B cell (primary cell): ENCODE measurements at regions not wholly inside any gene's neighbourhood (a gene's known extent, or its start where the extent isn't known, plus 50 kb on each side); places are given as distances from the start of the nearest gene placed in this dataset.

Experiments used
- EZH2 ChIP-seq: IDR thresholded peaks from 2 replicates; pipeline ENCODE4 v1.6.1; 2012; ENCODE audit warnings: borderline replicate concordance, low read depth, mild to moderate bottlenecking, moderate library complexity, low read length; ENCODE audit not compliant: insufficient read depth, poor library complexity, severe bottlenecking
- TF ChIP-seq, protein P1 (sequence below): fragments of 200-600 bp; IDR thresholded peaks from one replicate; pipeline ENCODE4 v1.8.0; 2022; ENCODE audit warnings: antibody characterized with exemption, mild to moderate bottlenecking

DNA sequence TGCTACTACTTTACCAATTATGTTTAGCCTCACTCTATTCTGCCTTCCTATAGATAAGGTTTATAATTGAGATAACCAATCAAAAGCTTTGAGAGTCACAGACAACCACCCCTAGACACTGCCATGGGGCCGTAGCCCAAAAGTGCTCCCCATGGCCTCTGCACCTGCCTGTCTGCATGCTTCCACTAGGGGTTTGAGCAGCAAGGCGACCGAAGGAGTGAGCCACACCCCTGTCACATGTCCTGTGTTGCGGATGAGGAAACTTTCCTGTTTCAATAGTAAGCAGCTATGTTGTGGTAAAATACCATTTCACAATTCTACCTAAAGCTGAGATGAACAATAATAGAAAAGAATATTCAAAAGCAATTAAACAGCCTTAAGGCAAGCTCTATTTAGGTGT is 856.0 kb upstream of the FRG1 start:
- TF ChIP-seq, protein P1, sequence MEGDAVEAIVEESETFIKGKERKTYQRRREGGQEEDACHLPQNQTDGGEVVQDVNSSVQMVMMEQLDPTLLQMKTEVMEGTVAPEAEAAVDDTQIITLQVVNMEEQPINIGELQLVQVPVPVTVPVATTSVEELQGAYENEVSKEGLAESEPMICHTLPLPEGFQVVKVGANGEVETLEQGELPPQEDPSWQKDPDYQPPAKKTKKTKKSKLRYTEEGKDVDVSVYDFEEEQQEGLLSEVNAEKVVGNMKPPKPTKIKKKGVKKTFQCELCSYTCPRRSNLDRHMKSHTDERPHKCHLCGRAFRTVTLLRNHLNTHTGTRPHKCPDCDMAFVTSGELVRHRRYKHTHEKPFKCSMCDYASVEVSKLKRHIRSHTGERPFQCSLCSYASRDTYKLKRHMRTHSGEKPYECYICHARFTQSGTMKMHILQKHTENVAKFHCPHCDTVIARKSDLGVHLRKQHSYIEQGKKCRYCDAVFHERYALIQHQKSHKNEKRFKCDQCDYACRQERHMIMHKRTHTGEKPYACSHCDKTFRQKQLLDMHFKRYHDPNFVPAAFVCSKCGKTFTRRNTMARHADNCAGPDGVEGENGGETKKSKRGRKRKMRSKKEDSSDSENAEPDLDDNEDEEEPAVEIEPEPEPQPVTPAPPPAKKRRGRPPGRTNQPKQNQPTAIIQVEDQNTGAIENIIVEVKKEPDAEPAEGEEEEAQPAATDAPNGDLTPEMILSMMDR = no peak
- no peak for TF ChIP-seq EZH2
